ENCODE measurements at regions not wholly inside any gene's neighbourhood (a gene's known extent, or its start where the extent isn't known, plus 50 kb on each side); places are given as distances from the start of the nearest gene placed in this dataset.

DNA sequence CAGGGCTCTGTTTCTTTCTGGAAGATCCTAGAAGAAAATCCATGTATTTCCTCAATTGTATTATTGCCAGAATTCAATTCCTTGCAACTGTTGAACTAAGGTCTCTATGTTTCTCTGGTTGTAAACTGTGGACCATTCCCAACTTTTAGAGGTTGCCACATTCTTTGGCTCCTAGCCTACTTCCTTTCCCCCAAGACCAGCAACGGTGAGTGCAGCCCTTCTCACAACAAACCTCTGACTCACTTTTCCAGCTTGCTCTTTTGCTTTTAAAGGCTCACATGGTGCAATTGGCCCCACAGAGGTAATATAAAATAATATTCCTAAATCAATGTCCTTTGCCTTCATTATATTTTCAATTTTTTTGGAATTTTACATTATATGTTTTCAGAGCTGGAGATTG is 371.3 kb downstream of the SLITRK5 start:
- TF ChIP-seq POLR2AphosphoS5 (IDR thresholded peaks at IDR 0.05; ENCODE audit: borderline replicate concordance, low read depth, low read length) = no peak
- TF ChIP-seq EZH2 (IDR thresholded peaks at IDR 0.05) = no peak
